ENCODE measurements at regions not wholly inside any gene's neighbourhood (a gene's known extent, or its start where the extent isn't known, plus 50 kb on each side); places are given as distances from the start of the nearest gene placed in this dataset.
A peak's percentile ranks its signal among the peaks of the same experiment; 100 is the strongest.

DNA sequence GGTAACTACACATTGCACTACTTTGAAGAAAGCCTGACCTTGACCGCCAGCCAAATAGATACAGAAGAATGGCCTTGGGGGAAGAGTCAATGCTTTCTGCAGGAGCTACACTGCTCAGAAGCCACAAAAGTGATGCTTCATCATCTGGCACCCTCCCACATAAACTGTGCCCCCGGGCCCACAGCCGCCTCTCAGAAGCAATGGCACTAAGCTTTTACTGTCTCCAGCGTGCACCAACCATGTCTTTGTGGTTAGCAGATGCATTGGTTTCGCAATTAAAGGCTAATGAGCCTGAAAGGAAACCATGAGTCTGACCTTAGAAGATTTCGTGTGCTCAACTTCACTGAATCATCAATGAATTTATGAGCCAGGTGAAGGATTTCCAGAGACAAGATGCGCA lies 209.4 kb upstream of the TRIB2 start:
- Histone ChIP-seq H3K9me3 (no peaks in the 10 kb centered on the region), H3K27me3 (no peaks in the 10 kb centered on the region), H3K27ac (no peak overlapping the region), H3K36me3 (no peaks in the 10 kb centered on the region), H3K4me3 (no peak overlapping the region), H3K4me1 (no peaks in the 10 kb centered on the region)
- ATAC-seq (peak in 2 of 4 donors; percentile 18 to 23), DNase-seq (no peak)
- WGBS (ENCODE audit: insufficient coverage, low coverage, low lambda C conversion rate, missing lambda C conversion rate) = 50% methylated on average over 3 of the region's 7 CpGs
- intact Hi-C loops (cut with DNase I) = no loop called here
- TF ChIP-seq POLR2A (IDR thresholded peaks at IDR 0.05) = no peak
- TF ChIP-seq, protein P1, sequence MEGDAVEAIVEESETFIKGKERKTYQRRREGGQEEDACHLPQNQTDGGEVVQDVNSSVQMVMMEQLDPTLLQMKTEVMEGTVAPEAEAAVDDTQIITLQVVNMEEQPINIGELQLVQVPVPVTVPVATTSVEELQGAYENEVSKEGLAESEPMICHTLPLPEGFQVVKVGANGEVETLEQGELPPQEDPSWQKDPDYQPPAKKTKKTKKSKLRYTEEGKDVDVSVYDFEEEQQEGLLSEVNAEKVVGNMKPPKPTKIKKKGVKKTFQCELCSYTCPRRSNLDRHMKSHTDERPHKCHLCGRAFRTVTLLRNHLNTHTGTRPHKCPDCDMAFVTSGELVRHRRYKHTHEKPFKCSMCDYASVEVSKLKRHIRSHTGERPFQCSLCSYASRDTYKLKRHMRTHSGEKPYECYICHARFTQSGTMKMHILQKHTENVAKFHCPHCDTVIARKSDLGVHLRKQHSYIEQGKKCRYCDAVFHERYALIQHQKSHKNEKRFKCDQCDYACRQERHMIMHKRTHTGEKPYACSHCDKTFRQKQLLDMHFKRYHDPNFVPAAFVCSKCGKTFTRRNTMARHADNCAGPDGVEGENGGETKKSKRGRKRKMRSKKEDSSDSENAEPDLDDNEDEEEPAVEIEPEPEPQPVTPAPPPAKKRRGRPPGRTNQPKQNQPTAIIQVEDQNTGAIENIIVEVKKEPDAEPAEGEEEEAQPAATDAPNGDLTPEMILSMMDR (IDR thresholded peaks at IDR 0.05) = no peak

DNA sequence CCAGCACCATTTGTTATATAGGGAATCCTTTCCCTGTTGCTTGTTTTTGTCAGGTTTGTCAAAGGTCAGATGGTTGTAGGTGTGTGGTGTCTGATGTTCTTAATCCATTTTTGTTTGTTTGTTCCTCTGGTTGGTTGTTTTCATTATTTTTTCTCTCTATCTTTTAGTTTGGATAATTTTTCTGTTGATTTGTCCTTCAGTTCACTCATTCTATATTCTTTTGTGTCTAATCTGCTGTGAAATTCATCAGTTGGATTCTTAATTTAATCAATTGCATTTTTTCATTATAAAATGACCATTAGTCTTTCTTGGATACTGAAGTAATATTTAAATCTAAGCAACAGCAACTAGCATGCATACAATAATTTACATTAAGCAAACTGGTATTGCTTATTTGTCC lies 206.7 kb upstream of the TRIB2 start:
- H3K27ac ChIP-seq = no peak overlapping the region
- H3K36me3 ChIP-seq = no peaks in the 10 kb centered on the region
- no peak for ATAC-seq
- no peak overlapping the region for H3K4me3 ChIP-seq
- intact Hi-C loops (cut with DNase I) = no loop called here
- no peaks in the 10 kb centered on the region for H3K27me3 ChIP-seq
- H3K4me1 ChIP-seq = no peaks in the 10 kb centered on the region
- no peaks in the 10 kb centered on the region for H3K9me3 ChIP-seq
- no peak for DNase-seq
- TF ChIP-seq, protein P1 (IDR thresholded peaks at IDR 0.05) = no peak
- no peak for TF ChIP-seq POLR2A (IDR thresholded peaks at IDR 0.05)

DNA sequence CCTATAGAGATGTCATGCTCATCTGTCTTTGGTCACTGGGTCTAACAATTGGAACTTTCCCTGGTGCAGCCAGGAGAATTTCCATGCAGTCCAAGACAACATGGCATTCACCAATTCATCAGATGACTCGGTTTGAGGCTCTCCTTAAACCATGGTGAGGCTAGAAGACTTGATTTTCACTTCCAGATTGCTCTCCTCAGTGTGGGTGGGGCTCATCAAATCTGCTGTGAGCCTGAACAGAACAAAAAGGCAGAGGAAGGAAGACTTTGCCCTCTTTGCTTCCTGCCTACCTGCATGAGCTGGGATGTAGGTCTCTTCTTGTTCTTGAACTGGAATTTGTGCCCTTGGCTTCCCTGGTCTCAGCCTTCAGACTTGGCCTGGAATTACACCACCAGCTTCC lies 203.4 kb upstream of the TRIB2 start:
- 80% methylated on average over 1 of the region's 1 CpG for WGBS (ENCODE audit: insufficient coverage, low coverage, low lambda C conversion rate, missing lambda C conversion rate)
- DNase-seq = no peak
- TF ChIP-seq, protein P1 (IDR thresholded peaks at IDR 0.05) = no peak
- no peak for TF ChIP-seq POLR2A (IDR thresholded peaks at IDR 0.05)

DNA sequence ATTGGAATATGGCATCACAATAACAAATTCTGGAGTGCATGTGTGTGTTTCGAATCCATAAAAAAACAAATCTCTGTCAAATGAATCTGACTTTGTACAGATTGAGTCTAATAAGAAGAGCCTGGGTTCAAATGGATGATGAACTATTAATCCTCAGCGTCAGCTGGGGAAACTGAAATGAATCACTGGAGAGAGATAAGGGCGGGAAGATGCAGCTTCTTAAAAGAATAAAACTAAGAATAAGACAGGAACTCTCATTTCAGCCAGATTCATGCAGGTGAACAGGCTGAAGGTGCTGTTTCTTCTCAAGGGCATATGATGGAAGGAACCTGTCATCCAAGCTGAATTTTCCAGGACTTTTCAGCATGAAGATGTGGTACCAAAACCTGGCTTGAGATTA lies 202.6 kb upstream of the TRIB2 start:
- ATAC-seq (no peak), DNase-seq (no peak)
- Histone ChIP-seq H3K4me1 (peaks cover 0 to 6% (median 0%) of the 10 kb centered on the region in 4 donors), H3K4me3 (no peak overlapping the region), H3K9me3 (no peaks in the 10 kb centered on the region), H3K27ac (no peak overlapping the region), H3K27me3 (no peaks in the 10 kb centered on the region), H3K36me3 (no peaks in the 10 kb centered on the region)
- TF ChIP-seq, protein P1 (IDR thresholded peaks at IDR 0.05) = no peak
- TF ChIP-seq POLR2A (IDR thresholded peaks at IDR 0.05) = no peak
- WGBS (ENCODE audit: insufficient coverage, low coverage, low lambda C conversion rate, missing lambda C conversion rate) = 88% methylated on average over 3 of the region's 3 CpGs
- intact Hi-C loops (cut with DNase I) = no loop called here

More for the DNA sequence above, 203.4 kb upstream of the TRIB2 start:
- no peak for ATAC-seq
- H3K4me3 ChIP-seq = no peak overlapping the region
- no peaks in the 10 kb centered on the region for H3K9me3 ChIP-seq
- no peak overlapping the region for H3K27ac ChIP-seq
- no peaks in the 10 kb centered on the region for H3K27me3 ChIP-seq
- H3K4me1 ChIP-seq = peaks cover 0 to 6% (median 0%) of the 10 kb centered on the region in 4 donors
- intact Hi-C loops (cut with DNase I) = no loop called here
- H3K36me3 ChIP-seq = no peaks in the 10 kb centered on the region

All from right lobe of liver (tissue), 6 donors.